Caco-2 (cell line): ENCODE measurements at regions not wholly inside any gene's neighbourhood (a gene's known extent, or its start where the extent isn't known, plus 50 kb on each side); places are given as distances from the start of the nearest gene placed in this dataset.

Experiments
- BruUV-seq: library from RNA; stranded (reverse); fragments of 400-500 nt; replicated peaks from 2 replicates; lab custom pipeline; 2021; lab: Mats Ljungman, UMichigan
- CTCF ChIA-PET: fragments of 300-600 bp; sonication (Branson Sonifier 250); formaldehyde crosslinking; loops from one replicate; lab custom pipeline; 2022; ENCODE audit warnings: antibody characterized with exemption; lab: Charles Lee
- POLR2A ChIA-PET: fragments of 300-600 bp; sonication (Branson Sonifier 250); formaldehyde crosslinking; loops from one replicate; lab custom pipeline; 2022; ENCODE audit warnings: antibody characterized with exemption; lab: Charles Lee
- DNase-seq, 2 experiments: peaks; one replicate each; pipeline versions ENCODE4 v3.0.0 to v3.0.0-alpha.2; 2020 to 2022
- H3K27me3 ChIP-seq: replicated peaks from 2 replicates; pipeline ENCODE4 v1.6.0; 2011; ENCODE audit warnings: low read length; ENCODE audit not compliant: control insufficient read depth, insufficient read depth
- H3K36me3 ChIP-seq: 2 replicates; pipeline ENCODE4 v1.5.1; 2011; ENCODE audit warnings: low read length; ENCODE audit not compliant: control insufficient read depth, insufficient read depth
- H3K4me1 ChIP-seq: fragments of 250-450 bp; sonication (Bioruptor Pico); 2 replicates; pipeline ENCODE4 v1.5.1; 2020; ENCODE audit warnings: mild to moderate bottlenecking
- H3K4me3 ChIP-seq: 2 replicates; pipeline ENCODE4 v1.5.1; 2011; ENCODE audit warnings: low read depth, mild to moderate bottlenecking, control low read depth, low read length
- H3K9me3 ChIP-seq: fragments of 250-450 bp; sonication (Bioruptor Pico); 2 replicates; pipeline ENCODE4 v1.5.1; 2020; ENCODE audit warnings: mild to moderate bottlenecking, moderate library complexity
- H3K27ac Mint-ChIP-seq: one replicate; pipeline ENCODE4 v1.8.0; 2022; ENCODE audit warnings: mixed read lengths; ENCODE audit not compliant: unreplicated experiment
- H3K27me3 Mint-ChIP-seq: one replicate; pipeline ENCODE4 v1.8.0; 2022; ENCODE audit warnings: mixed read lengths; ENCODE audit not compliant: insufficient read depth, unreplicated experiment
- H3K36me3 Mint-ChIP-seq: one replicate; pipeline ENCODE4 v1.8.0; 2022; ENCODE audit warnings: mild to moderate bottlenecking, mixed read lengths; ENCODE audit not compliant: insufficient read depth, unreplicated experiment
- H3K4me1 Mint-ChIP-seq: one replicate; pipeline ENCODE4 v1.8.0; 2022; ENCODE audit warnings: low read depth, mixed read lengths; ENCODE audit not compliant: unreplicated experiment
- H3K4me3 Mint-ChIP-seq: one replicate; pipeline ENCODE4 v1.8.0; 2022; ENCODE audit warnings: mild to moderate bottlenecking, moderate library complexity, mixed read lengths; ENCODE audit not compliant: unreplicated experiment
- H3K9me3 Mint-ChIP-seq: one replicate; pipeline ENCODE4 v1.8.0; 2022; ENCODE audit warnings: mixed read lengths; ENCODE audit not compliant: unreplicated experiment
- intact Hi-C: fragments of 100-400 bp; cut with micrococcal nuclease; formaldehyde crosslinking; loops from one replicate; pipeline ENCODE4 v1.10.0; 2022; ENCODE audit not compliant: unreplicated experiment
- TF ChIP-seq, protein P1 (sequence below), 2 experiments: fragments of 200-600 bp in 1 of 2; IDR thresholded peaks; 1 replicate in 1 of 2; 2 replicates in 1 of 2; pipeline versions ENCODE4 v1.5.1 to v1.8.0; 2011 to 2022; ENCODE audit warnings: antibody characterized with exemption in 1 of 2, control low read depth in 1 of 2, inconsistent platforms in 1 of 2, low read depth in 1 of 2, low read length in 1 of 2, mild to moderate bottlenecking in 1 of 2, moderate library complexity in 1 of 2; ENCODE audit not compliant: insufficient read depth in 1 of 2, severe bottlenecking in 1 of 2, unreplicated experiment in 1 of 2

DNA sequence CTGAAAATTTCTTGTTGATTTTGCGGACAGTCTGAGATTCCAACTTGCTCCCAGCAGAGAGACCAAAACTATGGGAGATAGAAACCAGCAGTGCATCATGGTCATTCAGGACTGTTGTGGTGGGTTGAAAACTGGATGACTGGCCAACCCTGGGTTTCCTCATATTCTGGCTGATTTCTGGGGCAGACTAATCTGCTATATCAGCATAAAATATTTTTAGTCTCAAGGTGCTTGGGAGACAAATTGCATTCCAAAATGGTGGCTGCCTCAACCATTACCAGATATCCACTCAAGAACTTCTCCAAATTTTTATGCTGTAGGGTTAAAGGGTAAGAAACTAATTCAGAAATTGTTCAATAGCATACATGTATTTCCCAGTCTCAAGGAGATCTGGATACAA lies 434.0 kb downstream of the BRINP3 start:
- POLR2A ChIA-PET = no interaction called here
- no peak for DNase-seq
- intact Hi-C loops = no loop called here
- H3K9me3 Mint-ChIP-seq = no peaks in the 10 kb centered on the region
- CTCF ChIA-PET = no interaction called here
- no TSS peak for BruUV-seq
- TF ChIP-seq, protein P1, sequence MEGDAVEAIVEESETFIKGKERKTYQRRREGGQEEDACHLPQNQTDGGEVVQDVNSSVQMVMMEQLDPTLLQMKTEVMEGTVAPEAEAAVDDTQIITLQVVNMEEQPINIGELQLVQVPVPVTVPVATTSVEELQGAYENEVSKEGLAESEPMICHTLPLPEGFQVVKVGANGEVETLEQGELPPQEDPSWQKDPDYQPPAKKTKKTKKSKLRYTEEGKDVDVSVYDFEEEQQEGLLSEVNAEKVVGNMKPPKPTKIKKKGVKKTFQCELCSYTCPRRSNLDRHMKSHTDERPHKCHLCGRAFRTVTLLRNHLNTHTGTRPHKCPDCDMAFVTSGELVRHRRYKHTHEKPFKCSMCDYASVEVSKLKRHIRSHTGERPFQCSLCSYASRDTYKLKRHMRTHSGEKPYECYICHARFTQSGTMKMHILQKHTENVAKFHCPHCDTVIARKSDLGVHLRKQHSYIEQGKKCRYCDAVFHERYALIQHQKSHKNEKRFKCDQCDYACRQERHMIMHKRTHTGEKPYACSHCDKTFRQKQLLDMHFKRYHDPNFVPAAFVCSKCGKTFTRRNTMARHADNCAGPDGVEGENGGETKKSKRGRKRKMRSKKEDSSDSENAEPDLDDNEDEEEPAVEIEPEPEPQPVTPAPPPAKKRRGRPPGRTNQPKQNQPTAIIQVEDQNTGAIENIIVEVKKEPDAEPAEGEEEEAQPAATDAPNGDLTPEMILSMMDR (IDR thresholded peaks at IDR 0.05; ENCODE audit: insufficient read depth in 1 of 2, low read depth in 1 of 2, low read length in 1 of 2, severe bottlenecking in 1 of 2, unreplicated experiment in 1 of 2) = no peak
- no peaks in the 10 kb centered on the region for H3K36me3 ChIP-seq
- H3K4me1 ChIP-seq = no peaks in the 10 kb centered on the region
- H3K4me3 Mint-ChIP-seq = no peak overlapping the region
- no peaks in the 10 kb centered on the region for H3K27me3 Mint-ChIP-seq
- no peaks in the 10 kb centered on the region for H3K36me3 Mint-ChIP-seq
- no peaks in the 10 kb centered on the region for H3K4me1 Mint-ChIP-seq
- H3K27me3 ChIP-seq = no peaks in the 10 kb centered on the region
- no peak overlapping the region for H3K27ac Mint-ChIP-seq
- no peak overlapping the region for H3K4me3 ChIP-seq
- H3K9me3 ChIP-seq = no peaks in the 10 kb centered on the region

DNA sequence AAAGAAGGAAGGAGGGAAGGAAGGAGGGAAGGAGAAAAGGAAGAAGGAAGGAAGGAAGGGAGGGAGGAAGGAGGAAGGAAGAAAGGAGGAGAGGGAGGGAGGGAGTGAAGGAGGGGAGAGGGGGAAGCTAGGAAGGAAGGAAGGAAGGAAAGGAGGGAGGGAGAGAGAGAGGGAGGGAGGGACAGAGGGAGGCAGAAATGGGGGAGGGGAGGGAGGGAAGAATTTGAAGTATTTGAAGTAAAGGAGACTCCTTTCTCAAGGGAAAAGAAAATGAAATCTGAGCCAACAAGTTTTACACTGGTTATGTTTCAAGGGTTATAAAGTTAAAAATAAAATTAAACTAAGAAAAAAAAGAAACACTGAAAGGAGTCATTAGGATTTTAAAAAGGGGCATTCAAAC lies 431.4 kb downstream of the BRINP3 start:
- ChIA-PET POLR2A (no interaction called here), CTCF (no interaction called here)
- H3K36me3 Mint-ChIP-seq = no peaks in the 10 kb centered on the region
- no peak overlapping the region for H3K27ac Mint-ChIP-seq
- no peaks in the 10 kb centered on the region for H3K9me3 Mint-ChIP-seq
- H3K36me3 ChIP-seq = no peaks in the 10 kb centered on the region
- H3K4me3 ChIP-seq = no peak overlapping the region
- no TSS peak for BruUV-seq
- DNase-seq = no peak
- TF ChIP-seq, protein P1 (IDR thresholded peaks at IDR 0.05; ENCODE audit: insufficient read depth in 1 of 2, low read depth in 1 of 2, low read length in 1 of 2, severe bottlenecking in 1 of 2, unreplicated experiment in 1 of 2) = no peak
- H3K27me3 ChIP-seq = no peaks in the 10 kb centered on the region
- no peak overlapping the region for H3K4me3 Mint-ChIP-seq
- H3K4me1 Mint-ChIP-seq = no peaks in the 10 kb centered on the region
- intact Hi-C loops = no loop called here
- no peaks in the 10 kb centered on the region for H3K4me1 ChIP-seq
- no peaks in the 10 kb centered on the region for H3K27me3 Mint-ChIP-seq
- no peaks in the 10 kb centered on the region for H3K9me3 ChIP-seq
